ENCODE measurements at regions not wholly inside any gene's neighbourhood (a gene's known extent, or its start where the extent isn't known, plus 50 kb on each side); places are given as distances from the start of the nearest gene placed in this dataset.
A peak's percentile ranks its signal among the peaks of the same experiment; 100 is the strongest.

DNA sequence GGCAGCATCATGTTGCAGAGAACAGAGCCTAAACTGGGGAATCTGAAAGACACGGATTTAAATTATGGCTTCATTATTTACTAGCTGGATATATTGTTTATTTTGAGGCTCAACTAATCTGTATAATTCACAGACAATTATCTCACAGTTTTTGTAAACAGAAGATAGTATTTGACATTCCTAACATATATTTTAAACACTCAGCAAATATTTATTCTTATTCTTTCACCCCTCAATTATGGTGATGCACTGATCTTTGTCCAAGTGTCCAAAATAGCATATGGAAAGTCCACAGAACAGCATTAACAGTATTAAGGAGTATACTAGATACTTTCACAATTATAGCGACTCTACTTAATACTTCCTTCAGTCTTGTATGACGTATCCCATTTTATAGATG, 257.0 kb downstream of the ADGRG6 start:
- no peak for DNase-seq (ENCODE audit: insufficient read length, low spot score)
- FAIRE-seq, result no peak

DNA sequence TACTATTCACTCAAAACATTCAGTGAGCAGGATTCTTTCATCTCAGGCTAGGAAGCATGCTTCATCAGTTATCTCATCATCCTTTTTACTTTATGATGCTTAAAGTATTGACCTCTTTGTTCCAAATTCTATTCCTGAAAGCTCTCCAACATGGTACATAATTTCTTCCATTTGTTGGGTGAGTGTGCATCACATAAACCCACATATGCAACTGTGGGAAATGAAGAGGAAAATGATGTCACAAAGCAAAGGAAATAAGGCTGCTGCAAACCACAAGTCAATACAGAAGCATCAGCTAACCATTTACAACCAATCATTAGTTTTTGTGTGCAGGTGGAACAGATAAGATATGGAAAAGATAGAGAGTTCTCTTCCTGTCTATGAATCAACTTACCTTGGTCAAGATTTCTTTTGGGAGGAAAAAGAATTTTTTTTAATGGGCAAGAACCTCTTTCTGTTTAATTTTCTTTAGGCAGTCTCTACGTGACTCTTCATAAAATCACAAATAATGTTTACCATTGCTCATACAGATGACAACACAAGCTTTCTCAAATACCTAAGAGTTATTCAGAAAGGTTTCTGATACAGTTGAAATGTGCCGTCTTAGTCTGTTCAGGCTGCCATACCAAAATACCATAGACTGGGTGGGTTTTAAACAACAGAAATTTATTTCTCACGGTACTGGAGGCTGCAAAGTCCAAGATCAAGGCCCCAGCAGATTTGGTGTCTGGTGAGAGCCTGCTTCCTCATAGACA, 259.9 kb downstream of the ADGRG6 start:
- DNase-seq (ENCODE audit: insufficient read length, low spot score) (no peak), FAIRE-seq (no peak)

DNA sequence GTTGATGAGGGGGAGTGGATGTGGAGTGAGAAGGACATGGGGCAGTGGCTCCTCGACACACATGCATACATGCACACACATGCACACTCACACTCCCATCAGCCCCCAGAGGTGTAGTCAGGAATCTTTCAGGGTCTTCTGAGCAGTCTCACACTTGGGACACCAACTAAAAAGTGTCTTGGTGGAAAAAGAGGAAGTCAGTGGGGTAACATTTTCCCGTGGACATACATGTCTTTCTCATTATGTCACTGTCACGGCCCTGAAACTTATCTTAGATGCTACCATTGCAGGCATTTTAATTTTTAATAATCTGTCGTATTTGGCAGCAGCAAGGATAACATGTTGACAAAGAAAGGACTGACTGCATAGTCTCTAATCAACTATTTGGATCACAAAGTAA, 261.1 kb downstream of the ADGRG6 start:
- FAIRE-seq, result no peak
- DNase-seq (ENCODE audit: insufficient read length, low spot score), result no peak

DNA sequence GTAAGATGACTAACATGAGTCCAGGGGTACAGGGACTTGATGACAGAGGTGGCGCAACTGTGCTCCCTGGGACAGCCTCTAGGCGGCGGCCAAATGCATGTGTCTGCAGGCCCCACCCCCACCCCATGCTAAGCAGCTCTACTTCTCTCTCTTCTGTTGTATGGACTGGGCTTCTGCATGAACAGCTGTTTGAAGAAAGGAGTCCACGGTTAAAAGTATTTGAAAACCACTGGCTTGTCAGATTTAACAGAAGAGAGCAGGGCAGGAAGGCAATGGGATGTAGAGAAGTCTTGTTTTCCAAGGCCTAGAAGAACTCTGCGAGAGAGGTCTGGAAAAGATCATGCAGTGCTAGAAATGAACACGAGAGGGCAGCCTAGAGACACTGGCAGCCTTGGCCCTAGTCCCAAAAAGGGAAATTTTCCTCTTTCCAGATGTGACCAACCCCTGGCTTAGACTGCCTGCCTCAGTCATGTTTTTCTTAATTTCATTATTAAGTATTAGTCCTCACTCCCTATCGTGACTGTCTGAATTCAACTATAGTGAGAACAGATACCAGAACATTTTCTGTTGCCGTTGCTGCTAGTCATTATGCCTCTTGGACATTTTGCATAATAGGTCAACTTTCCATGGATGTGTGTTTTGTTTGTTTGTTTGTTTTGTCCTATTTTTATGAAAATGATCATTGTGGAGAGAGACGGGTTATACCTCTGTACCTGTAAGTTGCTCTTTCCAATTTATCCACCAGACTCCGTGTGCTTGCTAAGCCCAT, 265.0 kb downstream of the ADGRG6 start:
- FAIRE-seq, result peak; percentile 90
- DNase-seq (ENCODE audit: insufficient read length, low spot score), result peak; percentile 30

DNA sequence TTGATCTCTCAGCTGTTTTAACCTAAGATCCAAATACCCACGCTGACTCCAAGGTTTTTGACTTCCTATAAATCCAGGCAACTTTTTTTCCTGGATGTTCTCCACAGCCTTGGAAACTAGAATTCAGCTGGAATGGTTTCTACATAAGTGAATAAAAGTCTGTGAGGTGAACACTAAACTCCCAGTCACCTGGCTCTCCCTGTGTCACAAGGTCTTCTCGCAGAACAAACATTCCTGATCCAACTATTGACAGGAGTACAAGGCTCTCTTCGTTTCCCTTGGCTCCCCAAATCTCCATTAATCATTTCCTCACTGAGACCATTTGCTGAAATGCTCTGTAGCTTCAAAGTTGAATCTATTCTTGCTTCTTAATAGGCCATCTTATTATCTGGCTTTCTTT, 265.7 kb downstream of the ADGRG6 start:
- FAIRE-seq, result no peak
- no peak for DNase-seq (ENCODE audit: insufficient read length, low spot score)

DNA sequence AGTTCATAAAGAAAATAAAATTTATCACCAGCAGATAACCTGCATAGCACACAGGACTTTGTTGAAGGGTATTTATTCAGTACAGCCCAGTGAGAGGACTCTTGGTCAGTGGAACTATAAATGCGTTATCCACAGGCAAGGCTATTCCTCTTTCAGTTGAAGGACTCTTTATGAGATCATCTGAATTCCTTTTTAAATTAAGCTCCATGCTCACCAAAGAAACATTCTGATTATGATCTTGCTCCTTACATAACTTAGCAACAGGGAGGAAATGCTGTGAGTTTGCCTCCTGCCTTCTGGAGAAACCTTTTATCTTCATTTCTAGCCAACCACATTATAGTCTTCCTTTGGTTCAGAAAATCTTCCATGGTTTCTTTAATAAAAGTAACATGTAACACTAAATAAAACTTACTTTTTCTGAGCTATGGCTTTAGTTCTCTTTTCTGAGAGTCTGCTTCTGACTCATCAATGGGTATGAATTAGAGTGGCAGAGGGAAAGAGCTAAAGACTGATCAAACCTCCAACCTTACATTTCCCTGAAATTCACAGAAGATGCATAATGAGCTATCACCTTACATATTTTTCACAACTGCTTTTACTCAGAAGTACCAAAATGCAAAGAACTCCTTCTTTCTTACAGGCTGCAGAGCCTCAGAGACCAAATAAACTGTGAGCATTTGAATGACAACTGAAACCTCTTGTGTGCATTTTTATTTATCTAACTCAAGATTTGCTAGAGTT, 267.2 kb downstream of the ADGRG6 start:
- no peak for FAIRE-seq
- no peak for DNase-seq (ENCODE audit: insufficient read length, low spot score)

DNA sequence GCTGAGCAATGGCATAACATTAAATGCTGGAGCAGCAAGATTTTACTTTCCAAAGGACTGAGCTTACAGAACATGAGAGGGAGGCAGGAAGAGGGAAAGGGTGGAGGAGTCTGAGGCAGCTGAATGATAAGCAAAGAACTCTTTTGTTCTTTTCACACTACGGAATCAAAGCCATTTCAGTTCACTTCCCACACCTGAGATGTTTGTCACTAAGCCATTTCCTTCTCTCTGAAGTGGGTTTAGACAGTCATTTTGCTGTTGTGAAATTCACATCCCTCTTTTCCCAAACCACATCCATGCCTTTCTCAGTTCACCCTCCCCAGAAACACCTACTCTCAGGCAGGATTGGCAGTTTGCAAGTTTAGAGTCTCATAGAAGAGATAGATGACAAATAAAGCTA, 267.9 kb downstream of the ADGRG6 start:
- FAIRE-seq, result no peak
- no peak for DNase-seq (ENCODE audit: insufficient read length, low spot score)

DNA sequence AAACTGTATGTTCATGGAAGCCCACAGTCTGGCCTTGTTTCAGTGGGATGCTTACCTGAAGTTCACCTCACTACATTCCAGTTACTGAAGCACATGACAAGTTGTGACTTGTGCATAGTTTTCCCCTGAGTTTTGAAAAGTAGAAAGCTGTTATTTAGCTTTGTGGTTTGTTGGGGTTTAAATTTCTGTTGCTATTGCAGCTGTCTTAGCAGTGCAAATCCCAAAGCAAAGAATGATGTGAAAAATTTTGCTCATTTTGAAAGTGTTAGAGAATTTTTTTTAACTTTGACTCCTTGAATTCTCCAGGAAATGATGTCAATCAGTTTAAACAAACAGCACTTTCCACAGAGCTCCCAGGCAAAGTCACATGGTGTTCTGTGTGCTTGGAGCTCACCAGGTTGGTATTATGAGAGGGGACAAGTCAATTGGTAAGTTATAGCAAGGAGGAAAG, 268.4 kb downstream of the ADGRG6 start:
- DNase-seq (ENCODE audit: insufficient read length, low spot score) (no peak), FAIRE-seq (no peak)

DNA sequence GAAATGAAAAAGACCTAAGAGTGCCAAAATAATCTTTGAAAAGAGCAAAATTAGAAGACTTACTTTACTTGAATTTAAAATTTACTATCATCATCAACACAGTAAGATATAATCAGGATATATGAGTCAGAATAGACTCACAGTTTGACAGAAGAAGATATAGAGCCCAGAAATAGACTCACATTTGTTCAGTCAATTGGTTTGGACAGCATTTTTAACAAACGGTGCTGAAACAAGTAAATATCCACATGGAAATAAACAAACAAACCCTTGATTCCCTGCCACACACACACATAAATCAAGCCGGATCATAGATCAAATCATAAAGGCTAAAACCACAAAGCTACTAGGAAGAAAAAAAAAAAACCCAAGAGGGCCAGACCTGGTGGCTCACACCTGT, 291.1 kb downstream of the ADGRG6 start:
- FAIRE-seq (no peak), DNase-seq (ENCODE audit: insufficient read length, low spot score) (no peak)

DNA sequence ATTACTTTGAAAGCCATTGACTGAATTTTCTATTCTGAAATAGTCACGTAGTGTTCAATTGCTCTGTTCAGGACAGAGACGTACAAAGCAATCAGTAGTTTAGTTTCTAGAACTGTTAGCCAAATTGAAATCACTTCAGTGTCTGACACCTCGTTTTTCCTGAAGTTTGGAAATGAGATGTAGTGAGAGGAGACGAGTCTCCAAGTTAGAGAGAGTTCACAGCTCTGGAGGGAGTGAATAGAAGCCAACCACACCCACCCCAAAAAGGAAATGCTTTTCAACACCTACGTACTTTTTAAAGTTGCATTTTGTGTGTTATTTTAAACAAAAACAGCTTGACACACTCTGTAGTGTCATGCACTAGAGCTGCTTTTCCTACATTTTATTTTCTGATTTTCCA, 296.0 kb downstream of the ADGRG6 start:
- no peak for DNase-seq (ENCODE audit: insufficient read length, low spot score)
- no peak for FAIRE-seq

DNA sequence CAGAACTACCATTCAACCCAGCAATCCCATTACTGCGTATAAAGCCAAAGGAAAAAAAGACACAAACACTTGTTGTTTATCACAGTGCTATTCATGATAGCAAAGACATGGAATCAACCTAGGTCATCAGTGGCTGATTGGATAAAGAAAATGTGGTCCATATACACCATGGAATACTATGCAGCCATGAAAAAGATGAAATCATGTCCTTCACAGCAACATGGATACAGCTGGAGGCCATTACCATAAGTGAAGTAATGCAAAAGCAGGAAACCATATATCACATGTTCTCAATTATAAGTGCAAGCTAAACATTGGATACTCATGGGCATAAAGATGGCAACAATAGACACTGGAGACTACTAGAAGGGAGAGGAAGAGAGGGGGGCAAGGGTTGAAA, 299.6 kb downstream of the ADGRG6 start:
- FAIRE-seq, result no peak

DNA sequence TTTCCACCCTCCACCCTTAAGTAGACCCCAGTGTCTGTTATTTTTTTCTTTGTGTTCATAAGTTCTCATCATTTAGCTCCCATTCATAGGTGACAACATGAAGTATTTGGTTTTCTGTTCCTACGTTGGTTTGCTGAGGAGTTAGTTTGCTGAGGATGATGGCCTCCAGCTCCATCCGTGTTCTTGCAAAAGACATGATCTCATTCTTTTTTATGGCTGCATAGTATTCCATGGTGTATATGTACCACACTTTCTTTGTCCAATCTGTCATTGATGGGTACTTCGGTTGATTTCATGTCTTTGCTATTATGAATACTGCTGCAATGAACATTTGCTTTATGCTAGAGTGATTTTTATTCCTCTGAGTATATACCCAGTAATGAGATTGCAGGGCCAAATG, 301.2 kb downstream of the ADGRG6 start:
- DNase-seq (ENCODE audit: insufficient read length, low spot score), result no peak
- no peak for FAIRE-seq

More for the DNA sequence above, 299.6 kb downstream of the ADGRG6 start:
- no peak for DNase-seq (ENCODE audit: insufficient read length, low spot score)

DNA sequence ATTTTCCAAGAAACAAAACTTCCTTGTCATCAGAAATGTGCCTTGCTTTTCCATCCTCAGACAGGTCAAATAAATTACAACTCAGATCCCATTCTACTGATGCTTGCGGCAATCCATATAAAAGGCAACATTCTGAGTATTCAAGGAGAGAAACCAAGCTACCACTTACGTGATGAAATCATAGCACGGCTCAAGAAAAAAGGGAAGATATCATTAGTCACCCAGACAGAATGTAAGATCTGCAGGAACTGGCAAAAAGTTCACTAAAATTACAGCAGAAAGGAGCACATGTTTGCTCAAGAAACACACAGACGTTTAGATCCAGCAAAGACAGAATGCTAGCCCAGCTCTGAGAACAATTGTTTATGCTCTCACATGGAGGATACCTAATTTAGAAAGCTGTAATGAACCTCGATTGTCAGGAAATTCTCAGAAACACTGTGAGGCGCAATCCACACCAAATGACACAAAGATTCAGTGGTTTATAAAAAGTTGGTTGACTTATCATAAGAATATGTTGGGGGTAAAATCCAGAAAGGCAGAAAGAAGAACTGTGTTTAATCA, 304.2 kb downstream of the ADGRG6 start:
- FAIRE-seq, result no peak
- no peak for DNase-seq (ENCODE audit: insufficient read length, low spot score)

DNA sequence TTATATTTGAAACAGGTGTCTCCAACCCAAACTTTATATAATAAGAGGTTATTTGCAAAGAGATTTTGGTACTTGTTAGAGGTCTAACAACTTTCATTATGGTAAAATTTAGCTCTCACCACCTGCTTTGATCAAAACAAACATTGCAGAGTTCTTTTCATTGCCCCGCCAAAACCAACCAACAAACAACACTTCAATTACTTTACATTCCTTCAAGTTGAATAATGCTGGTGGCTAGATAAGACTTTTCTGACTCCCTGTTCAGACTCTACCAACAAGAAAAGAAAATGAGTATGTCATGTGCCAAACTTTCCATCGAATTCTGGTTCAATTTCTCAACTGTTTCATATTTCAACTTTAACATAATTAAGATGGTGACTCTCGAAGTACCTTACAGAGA, 311.1 kb downstream of the ADGRG6 start:
- FAIRE-seq, result no peak
- DNase-seq (ENCODE audit: insufficient read length, low spot score), result no peak

DNA sequence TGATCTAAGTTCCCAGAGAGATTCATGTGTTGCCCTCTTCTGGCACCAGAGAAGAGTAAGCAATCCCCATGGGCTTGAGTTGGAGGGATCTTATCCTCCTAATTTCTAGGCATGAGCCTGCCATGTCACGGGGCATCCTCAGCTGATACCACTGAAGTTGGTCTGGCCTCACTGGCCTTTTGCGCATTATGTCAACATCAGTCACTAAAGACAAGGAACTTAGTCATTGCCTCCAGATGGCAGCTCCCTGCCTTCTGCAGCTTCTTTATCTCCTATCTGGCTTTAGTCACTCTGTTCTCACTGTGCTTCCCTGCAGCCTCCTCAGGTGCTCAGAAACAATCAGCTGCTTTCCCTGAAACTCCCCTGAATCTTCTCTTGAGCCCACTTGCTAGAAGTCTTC, 312.2 kb downstream of the ADGRG6 start:
- FAIRE-seq (no peak), DNase-seq (ENCODE audit: insufficient read length, low spot score) (no peak)

DNA sequence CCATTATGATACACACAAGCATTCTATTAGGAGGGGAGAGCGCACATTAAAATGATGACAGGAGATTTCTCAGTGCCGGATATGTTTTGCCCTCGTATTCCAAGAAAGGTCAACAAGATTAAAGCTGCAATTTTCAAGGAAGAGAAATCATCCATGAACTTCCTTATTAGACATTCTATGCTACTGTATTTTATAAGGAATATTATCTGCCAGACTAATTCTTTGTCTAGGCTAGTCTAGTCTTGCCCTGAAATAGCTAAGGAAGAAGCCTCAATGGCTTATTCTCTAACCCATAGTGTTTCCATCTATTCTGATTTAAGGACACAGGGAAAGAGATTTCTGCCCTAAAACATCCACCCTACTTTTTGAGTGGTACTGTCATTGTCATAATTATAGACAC, 315.4 kb downstream of the ADGRG6 start:
- DNase-seq (ENCODE audit: insufficient read length, low spot score) (no peak), FAIRE-seq (no peak)

DNA sequence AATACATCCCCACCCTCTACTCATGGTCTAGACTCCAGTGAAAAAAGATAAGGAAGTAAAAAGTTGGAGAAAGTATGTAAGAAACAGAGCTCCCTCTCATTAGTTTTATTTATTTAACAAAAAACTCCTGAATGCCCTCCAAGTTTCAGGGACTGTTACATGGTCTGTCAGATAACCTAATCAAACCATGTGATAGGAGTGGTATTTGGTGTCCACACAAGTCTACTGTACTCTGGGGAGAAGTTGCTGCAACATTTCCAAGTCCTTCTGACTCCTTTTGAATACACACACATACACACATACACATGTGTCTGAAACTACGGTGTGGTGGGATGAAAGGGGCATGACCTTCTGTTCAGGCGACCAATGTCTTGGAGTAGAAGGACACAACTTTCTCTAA, 320.0 kb downstream of the ADGRG6 start:
- FAIRE-seq, result no peak

DNA sequence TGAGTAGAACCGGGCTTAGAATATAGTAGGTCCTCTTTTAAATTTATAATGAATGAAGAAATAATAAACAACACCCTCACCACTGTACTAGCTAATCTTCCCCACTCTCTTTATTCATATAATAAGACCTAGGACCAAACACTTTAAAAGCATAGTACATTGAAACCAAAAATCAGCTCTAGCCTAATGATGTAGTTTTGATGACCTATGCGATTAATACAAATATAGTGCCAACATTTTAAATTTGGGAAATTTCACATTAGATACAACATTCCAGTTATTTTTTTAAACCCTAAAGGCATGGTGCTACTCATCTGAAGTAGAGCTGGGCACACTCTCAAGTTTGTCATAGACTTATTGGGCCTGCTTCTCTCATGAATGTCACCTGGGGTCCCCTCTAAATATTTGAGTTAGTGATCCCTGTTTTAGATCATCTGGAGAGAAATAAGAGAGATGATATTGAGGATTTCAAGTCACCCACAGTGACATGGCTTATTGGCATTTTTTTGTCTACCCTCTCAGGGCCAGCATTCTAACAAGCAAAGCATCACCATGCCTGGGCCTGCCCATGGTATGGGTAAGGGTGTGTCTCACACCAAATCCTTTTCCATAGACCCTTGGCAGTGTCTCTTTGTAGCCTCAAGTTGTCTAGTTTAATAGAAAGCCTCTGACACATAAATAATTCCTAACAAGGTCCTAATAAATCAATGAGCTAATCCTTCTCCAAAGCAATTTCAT, 319.8 kb downstream of the HIVEP2 start:
- FAIRE-seq, result no peak
- no peak for DNase-seq (ENCODE audit: insufficient read length, low spot score)

More for the DNA sequence above, 320.0 kb downstream of the ADGRG6 start:
- DNase-seq (ENCODE audit: insufficient read length, low spot score), result no peak

DNA sequence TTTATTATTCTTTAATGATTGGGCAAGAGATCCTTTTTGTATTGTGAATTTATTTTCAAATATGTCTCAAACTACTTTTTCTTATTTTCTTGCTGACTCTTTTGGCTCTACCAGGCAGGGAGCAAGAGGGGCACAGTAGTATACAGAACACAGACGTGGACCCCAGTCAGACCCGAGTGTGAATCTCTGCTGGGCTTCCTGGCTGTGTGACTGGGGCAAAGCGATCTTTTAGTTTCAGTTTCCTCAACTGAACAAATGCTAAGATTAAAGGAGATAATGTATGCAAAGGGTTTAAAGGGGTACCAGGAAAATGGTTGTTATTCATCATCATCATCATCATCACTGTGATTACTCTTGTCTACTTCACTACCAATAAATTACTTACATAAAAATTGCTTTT, 317.5 kb downstream of the HIVEP2 start:
- DNase-seq (ENCODE audit: insufficient read length, low spot score) (no peak), FAIRE-seq (no peak)

DNA sequence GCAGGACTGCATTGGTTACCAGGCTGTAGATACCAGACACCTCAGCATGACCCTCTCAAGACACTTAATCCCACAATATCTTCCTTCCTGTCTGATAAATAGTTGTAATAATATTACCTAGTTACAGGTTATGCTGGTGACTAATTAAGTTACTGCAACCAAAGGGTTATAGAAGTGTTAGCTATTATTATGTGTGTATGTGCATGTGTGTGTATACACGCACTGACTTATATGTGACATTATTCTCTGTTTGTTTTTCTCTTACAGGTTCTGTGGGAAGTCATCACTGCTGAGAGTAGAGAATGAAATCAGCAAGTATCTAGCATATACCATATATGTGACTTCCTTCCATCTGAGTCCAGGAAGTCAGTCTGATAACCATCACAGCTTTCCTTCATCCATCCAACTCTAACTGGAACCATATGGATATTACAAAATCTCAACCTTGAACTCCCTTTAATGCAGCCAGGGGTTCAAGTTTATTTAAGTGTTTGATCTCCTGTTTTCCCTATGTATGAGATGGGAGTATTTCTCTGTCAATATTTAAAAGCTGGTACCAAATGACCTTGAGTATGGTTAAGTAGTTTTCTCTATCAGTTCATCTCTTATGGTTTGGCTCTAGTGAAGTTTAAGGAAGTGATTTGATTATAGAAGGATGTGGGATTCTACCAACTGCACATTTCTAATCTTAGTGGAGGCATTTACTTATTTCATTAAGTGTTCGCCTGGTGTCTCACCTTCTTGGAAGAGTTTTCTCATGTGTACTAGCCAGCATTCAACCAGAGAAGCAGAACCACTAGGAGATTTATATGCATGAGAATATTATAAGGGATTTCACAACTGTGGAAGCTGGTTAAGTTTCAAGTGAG, 313.2 kb downstream of the HIVEP2 start:
- DNase-seq (ENCODE audit: insufficient read length, low spot score) (no peak), FAIRE-seq (no peak)
